Lower lobe of right lung (tissue), 2 donors: ENCODE measurements at regions not wholly inside any gene's neighbourhood (a gene's known extent, or its start where the extent isn't known, plus 50 kb on each side); places are given as distances from the start of the nearest gene placed in this dataset.

Source experiments
- ATAC-seq, 2 donors: fragments of 200-7000 bp; cut with Tn5 transposase; one replicate each; pipeline ENCODE4 v1.9.1; 2020 to 2022; ENCODE audit warnings: mild to moderate bottlenecking in 2 of 2, moderate library complexity in 2 of 2
- DNase-seq: peaks from one replicate; pipeline ENCODE4 v3.0.0-alpha.2; 2020
- H3K27ac ChIP-seq: fragments of 200-600 bp; one replicate; pipeline ENCODE4 v1.8.0; 2022
- H3K27me3 ChIP-seq: fragments of 200-600 bp; one replicate; pipeline ENCODE4 v1.8.0; 2022; ENCODE audit warnings: low read depth
- H3K36me3 ChIP-seq: fragments of 200-600 bp; one replicate; pipeline ENCODE4 v1.8.0; 2022; ENCODE audit warnings: mild to moderate bottlenecking
- H3K4me1 ChIP-seq: fragments of 200-600 bp; one replicate; pipeline ENCODE4 v1.8.0; 2022
- H3K4me3 ChIP-seq: fragments of 200-600 bp; one replicate; pipeline ENCODE4 v1.8.0; 2022; ENCODE audit warnings: mild to moderate bottlenecking
- H3K9me3 ChIP-seq: fragments of 200-600 bp; one replicate; pipeline ENCODE4 v1.8.0; 2022
- intact Hi-C: fragments of 100-400 bp; cut with DNase I; formaldehyde crosslinking; loops from one replicate; pipeline ENCODE4 v1.11.0; 2022
- TF ChIP-seq, protein P1 (sequence below): fragments of 200-600 bp; IDR thresholded peaks from one replicate; pipeline ENCODE4 v1.8.0; 2022; ENCODE audit warnings: antibody characterized with exemption, mild to moderate bottlenecking
- donor health status: DM: no; HTN: yes; CAD: no; lungs with severe emphysema.

DNA sequence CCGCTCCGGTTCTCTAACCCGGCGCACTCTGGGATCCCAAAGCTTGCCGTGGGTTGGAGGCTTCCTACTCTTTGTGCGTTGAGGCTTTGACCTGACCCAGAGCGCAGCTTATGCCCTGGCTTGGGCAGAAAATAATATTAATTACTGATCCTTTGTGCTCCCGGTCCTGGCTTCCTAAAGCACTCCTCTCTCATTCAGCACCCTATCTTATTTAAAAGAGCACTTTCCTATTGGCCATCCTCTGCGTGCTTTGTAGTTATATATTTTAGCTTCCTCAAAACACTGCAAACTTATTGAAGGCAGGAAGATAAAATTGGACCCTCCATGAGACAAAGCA is 466.0 kb downstream of the XPNPEP1 start:
- H3K27ac ChIP-seq = no peak overlapping the region
- peaks cover 36% of the 10 kb centered on the region for H3K27me3 ChIP-seq
- TF ChIP-seq, protein P1, sequence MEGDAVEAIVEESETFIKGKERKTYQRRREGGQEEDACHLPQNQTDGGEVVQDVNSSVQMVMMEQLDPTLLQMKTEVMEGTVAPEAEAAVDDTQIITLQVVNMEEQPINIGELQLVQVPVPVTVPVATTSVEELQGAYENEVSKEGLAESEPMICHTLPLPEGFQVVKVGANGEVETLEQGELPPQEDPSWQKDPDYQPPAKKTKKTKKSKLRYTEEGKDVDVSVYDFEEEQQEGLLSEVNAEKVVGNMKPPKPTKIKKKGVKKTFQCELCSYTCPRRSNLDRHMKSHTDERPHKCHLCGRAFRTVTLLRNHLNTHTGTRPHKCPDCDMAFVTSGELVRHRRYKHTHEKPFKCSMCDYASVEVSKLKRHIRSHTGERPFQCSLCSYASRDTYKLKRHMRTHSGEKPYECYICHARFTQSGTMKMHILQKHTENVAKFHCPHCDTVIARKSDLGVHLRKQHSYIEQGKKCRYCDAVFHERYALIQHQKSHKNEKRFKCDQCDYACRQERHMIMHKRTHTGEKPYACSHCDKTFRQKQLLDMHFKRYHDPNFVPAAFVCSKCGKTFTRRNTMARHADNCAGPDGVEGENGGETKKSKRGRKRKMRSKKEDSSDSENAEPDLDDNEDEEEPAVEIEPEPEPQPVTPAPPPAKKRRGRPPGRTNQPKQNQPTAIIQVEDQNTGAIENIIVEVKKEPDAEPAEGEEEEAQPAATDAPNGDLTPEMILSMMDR = no peak
- H3K4me1 ChIP-seq = no peaks in the 10 kb centered on the region
- DNase-seq = no peak
- no peak for ATAC-seq
- no peak overlapping the region for H3K4me3 ChIP-seq
- no peaks in the 10 kb centered on the region for H3K36me3 ChIP-seq
- no peaks in the 10 kb centered on the region for H3K9me3 ChIP-seq
- intact Hi-C loops = no loop called here

DNA sequence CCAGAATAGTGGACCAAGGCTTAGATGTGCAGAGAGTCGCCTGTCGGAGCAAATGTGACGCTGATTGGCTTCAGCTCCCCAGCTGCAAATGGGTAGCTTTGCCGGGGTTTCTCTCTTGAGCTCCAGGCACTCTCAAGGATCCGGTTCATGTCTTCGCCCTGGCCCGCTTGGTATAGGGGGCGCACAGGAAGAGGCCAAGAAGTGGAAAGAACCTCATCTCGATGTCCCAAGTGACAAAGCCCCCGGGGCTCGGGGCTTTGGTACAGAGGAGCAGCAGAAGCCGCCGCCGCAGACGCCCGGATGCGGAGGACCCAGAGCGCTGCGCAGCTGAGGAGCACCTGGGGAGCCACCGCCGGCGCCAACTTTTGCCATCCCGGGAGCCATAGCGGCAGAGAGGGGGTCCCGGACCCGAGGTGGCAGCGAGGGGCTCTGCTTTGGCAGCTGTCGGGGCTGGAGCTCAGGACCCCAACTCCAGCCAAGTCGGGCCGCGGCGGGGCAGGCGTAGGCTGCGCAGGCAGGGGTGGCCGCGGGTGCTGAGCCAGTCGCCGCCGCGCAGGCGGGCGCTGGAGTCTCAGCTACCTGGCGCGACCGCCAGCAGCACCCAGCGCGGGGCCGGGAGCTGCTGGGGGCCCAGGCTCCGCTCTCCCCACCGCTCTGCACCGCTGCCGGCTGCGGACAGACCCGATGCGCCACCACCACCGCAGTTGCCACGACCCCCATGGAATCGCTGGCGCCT is 466.6 kb downstream of the XPNPEP1 start:
- peaks cover 36% of the 10 kb centered on the region for H3K27me3 ChIP-seq
- no peaks in the 10 kb centered on the region for H3K9me3 ChIP-seq
- TF ChIP-seq, protein P1 = no peak
- intact Hi-C loops = no loop called here
- ATAC-seq (peak in 1 of 2 donors; percentile 23), DNase-seq (no peak)
- H3K4me1 ChIP-seq = no peaks in the 10 kb centered on the region
- H3K36me3 ChIP-seq = no peaks in the 10 kb centered on the region
- H3K27ac ChIP-seq = no peak overlapping the region
- no peak overlapping the region for H3K4me3 ChIP-seq

DNA sequence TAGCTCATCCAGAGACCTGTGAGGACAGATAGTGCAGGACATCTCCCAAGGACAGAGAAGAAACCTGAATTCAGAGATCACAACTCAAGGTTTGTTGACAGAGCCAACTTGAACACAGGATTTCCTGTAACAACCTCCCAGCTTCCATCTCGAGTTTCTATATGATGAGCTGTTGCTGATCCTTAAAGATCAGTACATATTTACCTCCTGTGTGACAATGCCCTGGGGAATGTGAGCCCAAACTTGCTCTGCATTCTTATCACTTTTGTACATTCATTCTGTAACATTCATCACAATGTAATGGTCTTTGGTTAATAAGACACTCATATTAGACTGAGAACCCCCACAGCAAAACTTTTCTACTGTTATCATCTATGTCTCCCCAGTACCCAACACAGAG is 468.6 kb downstream of the XPNPEP1 start:
- DNase-seq (no peak), ATAC-seq (no peak)
- intact Hi-C loops = no loop called here
- H3K9me3 ChIP-seq = no peaks in the 10 kb centered on the region
- no peaks in the 10 kb centered on the region for H3K4me1 ChIP-seq
- no peaks in the 10 kb centered on the region for H3K36me3 ChIP-seq
- H3K27ac ChIP-seq = no peak overlapping the region
- no peak overlapping the region for H3K4me3 ChIP-seq
- H3K27me3 ChIP-seq = peaks cover 36% of the 10 kb centered on the region
- TF ChIP-seq, protein P1 = no peak

DNA sequence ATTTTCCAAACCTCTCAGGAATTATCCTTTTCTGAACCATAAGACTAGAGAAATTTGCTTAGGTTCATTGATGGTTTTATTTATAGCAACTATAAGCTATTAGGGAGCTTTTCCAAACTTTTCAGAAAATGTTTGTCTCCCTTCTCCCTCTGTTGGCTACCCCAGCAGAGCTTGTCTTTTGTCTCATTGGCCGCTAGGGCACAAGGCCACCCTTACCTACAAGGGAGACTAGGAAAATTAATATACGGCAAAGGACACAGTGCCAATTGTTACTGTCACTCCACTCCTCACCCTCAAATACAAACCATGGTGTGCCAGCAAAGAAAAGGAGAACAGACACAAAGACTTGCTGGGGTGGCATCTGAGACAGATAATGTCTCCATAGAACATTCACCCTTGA is 471.4 kb downstream of the XPNPEP1 start:
- TF ChIP-seq, protein P1 = no peak
- H3K4me1 ChIP-seq = no peaks in the 10 kb centered on the region
- peaks cover 22% of the 10 kb centered on the region for H3K27me3 ChIP-seq
- H3K4me3 ChIP-seq = no peak overlapping the region
- no peak overlapping the region for H3K27ac ChIP-seq
- intact Hi-C loops = no loop called here
- H3K36me3 ChIP-seq = no peaks in the 10 kb centered on the region
- ATAC-seq = no peak
- no peak for DNase-seq
- H3K9me3 ChIP-seq = no peaks in the 10 kb centered on the region

DNA sequence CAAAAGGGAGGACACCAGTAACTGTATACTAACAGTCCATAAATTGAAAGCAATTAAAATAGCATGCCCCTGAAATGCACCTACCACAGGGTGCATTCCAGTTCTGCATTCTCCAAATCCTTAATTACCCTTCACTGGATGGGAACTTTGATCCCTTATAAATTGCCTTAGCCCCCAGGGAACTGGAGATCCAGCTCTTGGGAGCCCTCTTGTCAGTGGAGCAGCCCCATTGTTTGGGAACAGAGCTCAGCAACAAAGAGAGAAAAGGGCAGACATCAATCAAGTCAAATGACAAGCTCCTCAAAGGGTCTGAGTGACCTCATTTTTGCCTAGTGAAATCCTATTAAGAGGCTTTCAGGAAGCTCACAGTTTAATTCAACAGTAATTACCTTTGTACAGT is 472.6 kb downstream of the XPNPEP1 start:
- no peak for ATAC-seq
- intact Hi-C loops = no loop called here
- TF ChIP-seq, protein P1 = no peak
- DNase-seq = no peak
- H3K9me3 ChIP-seq = no peaks in the 10 kb centered on the region
- no peak overlapping the region for H3K4me3 ChIP-seq
- no peak overlapping the region for H3K27ac ChIP-seq
- H3K4me1 ChIP-seq = no peaks in the 10 kb centered on the region
- no peaks in the 10 kb centered on the region for H3K36me3 ChIP-seq
- H3K27me3 ChIP-seq = peaks cover 12% of the 10 kb centered on the region
